NCI-H526 treated with DMSO at 0.1 percent for 48 hours (cell line): ENCODE measurements at regions not wholly inside any gene's neighbourhood (a gene's known extent, or its start where the extent isn't known, plus 50 kb on each side); places are given as distances from the start of the nearest gene placed in this dataset.
"Not testable (repeated sequence)": the region's sequence is repeated elsewhere in the genome, so short reads cannot be mapped to it uniquely, and the experiment has no call there.

Experiments
- DNase-seq: peaks from one replicate; lab custom pipeline; 2025; lab: John Stamatoyannopoulos, UW

DNA sequence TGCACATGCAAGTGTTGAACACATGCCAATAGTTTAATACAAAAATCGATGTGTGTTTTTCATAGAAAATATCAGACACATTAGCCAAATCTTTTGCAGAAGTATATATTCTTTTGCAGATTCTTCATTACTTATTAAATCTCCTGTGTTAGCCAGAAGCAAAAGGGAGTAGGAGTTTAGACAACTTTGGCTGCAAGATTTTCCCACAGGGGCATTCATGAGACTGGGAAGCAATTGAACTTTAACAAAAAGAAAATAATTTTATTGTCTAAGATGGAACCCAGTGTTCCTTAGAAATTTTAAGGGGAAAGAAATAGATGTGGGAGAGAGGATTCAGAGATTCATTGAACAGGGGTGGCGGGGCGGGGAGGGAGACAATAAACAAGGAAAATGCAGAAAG, 1336.0 kb downstream of the GATA3 start:
- DNase-seq: no peak

DNA sequence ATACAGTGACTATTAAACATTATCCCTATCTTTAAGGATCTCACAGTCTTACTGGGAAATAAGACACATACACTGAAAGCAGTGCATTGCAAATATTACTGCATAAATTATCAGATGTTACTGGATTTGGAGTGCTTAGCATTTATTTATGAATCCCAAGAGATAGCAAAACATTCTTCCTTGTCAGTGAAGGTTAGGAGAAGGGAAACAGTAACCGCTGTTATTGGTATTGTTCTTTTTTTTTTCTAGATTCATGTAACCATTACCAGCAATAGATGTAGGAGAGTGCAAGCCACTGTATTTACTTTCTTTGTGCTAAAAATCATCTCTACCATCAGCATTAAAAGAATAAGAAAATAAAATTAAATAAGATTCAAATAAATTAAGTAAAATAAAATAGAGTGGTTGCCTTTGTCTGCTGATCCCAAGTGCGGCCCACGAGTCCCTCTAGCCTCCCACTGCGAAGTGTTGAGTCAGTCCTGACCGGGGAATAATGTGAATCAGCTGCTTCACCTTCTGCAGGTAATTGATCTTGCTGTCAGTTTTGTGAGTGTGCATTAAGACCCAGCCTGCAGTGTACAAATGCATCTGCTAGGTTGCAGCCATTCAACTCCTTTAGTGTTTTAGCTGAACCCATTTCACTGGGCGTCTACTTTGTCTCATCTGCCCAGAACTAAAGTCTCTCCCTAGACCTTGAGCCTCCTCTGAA, 1344.9 kb downstream of the GATA3 start:
- no peak for DNase-seq

DNA sequence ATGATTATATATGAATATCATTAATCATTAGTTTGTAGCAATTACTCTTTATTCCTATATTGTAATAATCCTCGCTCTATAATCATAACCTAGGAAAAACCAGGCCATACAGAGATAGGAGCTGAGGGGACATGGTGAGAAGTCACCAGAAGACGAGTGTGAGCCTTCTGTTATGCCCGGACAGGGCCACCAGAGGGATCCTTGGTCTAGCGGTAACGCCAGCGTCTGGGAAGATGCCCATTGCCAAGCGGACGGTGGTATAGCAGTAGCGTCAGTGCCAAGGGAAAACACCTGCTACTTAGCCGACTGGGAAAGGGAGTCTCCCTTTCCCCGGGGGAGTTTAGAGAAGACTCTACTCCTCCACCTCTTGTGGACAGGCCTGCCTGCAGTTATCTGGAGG, 1347.6 kb downstream of the GATA3 start:
- not testable (repeated sequence) for DNase-seq

DNA sequence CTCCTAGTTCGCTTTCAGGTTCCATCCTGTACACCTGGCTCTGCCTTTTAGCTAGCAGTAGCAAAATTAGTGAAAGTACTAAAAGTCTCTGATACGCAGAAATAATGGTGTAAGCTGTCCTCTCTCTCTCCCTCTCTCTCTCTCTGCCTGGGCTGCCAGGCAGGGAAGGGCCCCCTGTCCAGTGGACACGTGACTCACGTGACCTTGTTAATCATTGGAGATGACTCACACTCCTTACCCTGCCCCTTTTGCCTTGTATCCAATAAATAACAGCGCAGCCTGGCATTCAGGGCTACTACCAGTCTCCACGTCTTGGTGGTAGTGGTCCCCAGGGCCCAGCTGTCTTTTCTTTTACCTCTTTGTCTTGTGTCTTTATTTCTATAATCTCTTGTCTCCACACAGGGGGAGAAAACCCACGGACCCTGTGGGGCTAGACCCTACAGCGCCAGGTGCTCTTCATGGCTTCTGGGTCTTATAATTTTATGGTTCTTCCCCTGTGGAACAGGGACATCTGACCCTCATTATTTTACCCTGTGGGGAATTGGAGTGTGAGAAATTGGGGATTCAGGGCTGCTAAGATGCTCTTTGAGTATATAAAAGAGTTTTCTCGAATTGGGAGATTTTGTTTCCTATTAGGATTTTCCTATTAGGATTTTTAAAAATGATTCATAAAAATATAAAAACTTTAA, 1348.2 kb downstream of the GATA3 start:
- DNase-seq: not testable (repeated sequence)

DNA sequence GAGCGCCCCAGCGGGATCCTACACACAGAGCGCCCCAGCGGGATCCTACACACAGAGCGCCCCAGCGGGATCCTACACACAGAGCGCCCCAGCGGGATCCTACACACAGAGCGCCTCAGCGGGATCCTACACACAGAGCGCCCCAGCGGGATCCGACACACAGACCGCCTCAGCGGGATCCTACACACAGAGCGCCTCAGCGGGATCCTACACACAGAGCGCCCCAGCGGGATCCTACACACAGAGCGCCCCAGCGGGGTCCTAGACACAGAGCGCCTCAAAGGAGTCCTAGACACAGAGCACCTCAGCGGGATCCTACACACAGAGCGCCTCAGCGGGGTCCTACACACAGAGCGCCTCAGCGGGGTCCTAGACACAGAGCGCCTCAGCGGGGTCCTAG, 1352.7 kb downstream of the GATA3 start:
- not testable (repeated sequence) for DNase-seq

DNA sequence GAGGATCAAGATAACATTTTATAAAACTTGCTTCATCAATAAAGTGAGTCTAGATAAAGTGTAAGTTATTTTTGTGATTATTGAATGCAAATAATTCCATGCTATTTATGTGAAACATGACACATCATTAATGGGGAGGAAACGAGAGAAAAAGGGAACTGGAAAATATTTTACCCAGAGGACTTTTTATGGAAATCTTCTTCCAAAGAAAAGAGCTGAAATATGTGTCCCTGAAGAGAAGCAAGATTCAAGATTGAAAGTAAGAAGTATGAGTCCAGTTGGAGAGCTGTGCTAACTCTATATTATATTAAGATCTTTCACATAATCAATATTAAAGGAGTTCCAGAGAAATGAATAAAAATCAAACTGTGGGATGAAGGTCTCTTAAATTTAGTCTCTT, 1361.8 kb downstream of the GATA3 start:
- DNase-seq: no peak

DNA sequence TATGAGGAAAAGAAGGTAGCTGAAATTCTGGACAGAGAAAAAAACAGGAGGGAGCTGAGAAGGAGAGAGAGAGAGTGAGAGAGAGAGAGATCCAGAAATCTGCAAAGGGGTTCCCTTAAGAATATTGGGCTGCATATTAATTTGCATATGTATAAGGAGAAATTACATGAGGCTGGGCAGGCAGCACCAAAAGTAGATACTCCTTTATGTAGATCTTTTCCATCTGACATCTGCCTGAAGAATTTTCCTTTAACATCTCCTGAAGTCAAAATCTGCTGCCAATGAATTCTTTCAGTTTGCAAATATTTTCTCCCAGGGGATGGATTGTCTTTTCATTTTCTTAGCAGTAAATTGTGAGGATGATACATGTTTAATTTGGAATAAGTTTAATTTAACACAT, 1365.3 kb downstream of the GATA3 start:
- no peak for DNase-seq

DNA sequence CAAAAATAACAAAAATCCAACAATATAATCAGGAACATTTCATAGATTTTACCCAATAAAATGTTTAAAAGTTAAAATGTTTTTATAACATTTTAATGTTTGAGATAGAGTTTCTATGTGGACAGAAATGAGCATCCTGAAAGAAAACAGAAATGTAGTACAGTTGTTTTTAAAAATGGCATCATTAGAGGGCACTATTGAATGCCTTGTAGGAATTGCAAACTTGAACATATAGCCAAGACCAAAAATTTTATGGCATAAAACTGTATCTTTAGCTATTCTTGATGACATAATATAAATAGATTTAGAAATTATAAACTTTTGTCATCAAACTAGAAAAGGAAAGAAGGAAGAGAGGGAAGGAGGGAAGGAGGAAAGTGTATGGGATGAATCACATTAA, 1372.7 kb downstream of the GATA3 start:
- DNase-seq: no peak

DNA sequence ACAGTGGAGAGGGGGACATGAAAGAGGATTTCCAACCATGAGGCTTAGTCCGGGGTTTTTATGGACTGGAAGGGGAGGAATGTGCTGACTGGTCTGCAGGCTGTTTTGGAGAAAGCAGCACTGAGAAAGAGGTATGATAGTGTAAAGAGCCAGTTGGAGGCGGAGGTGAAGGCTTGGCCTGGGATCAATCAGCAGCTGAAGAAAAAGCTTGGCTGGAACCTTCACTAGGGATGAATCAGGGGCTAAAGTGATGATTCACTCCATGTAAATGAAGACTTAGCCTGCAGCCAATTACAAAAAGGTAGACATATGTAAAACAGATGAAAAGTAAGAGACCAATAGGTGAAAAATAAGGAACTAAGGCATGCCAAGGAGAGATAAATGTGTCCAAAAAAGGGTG, 1382.6 kb downstream of the GATA3 start:
- DNase-seq: no peak

DNA sequence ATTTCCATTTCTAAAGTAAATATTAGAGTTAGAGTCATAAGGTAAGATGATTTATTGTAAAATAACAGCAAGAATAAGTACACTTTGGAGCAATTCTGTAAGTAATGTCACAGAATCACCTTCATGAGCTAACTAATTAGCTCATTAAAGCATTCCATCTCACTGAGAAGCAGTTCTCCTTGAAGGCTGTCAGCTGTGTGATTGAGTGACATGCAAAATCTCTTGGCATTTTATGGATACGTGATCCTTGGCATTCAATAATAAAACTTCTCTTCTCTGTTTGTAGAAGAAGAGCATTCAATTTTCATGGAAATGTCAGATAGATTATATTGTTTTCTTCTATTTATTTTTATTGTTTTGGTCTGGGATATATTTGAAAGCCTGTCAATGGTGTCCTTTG, 1389.3 kb downstream of the GATA3 start:
- DNase-seq: no peak

DNA sequence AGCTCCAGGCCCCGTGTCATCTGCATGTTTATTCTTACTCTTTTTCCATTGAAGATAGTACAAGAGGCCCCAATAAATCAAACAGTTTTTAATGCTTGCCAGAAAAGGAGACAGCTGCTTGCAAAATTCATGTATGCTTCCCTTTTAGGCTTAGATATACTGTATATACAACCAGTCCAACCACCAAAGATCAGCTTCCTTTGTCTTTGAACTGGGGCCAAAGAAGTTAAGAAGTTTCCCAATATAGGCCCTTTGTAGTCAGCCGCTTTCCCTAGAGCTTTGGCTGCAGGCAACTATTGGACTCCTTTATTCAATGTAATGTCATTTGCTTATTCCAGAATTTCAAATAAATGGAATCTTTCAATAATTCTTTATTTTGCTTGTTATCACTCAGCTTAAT, 1395.0 kb downstream of the GATA3 start:
- no peak for DNase-seq

DNA sequence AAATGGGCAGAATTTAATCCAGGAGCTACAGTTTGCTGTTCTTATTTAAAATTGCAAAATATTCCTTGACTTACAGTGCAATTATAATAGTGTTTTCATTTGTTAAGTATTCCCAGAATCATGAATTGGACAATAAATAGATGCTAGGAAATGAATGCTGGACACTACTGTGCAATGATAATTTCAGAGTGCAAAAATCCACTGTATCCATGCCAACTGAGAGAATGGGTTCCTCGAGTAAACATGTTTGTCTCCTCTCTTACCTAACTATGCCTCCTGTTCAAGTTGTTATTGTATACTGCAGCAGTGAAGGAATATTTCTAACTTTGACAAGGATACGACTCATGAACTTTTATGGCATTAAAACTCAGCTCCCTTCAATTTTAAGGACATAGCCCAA, 1396.3 kb downstream of the GATA3 start:
- DNase-seq: no peak

DNA sequence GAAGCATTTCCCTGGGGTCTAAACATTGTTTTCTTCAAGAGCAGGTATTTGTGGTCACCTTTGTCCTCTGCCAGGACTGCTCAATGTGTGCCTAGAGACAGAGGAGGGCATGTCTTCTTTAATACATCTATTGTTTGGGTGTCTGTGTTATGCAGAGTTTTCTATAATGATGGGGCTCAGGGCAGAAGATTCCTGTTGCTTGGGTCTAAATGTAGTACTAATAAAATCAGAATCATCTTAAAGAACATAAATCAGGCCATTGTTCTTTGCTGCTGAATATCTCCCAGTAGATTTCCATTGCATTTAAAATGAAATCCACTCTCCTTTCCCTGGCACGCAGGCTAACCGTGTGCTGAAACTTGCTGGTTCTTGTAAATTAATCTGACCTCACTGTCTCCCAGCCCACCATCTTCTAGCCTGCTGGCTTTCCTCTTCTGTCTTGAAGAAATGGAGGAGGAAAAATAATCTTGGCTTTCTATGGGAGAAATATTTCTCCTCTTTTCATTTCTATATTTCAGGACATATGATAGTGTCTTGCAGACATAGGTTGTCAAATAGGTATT, 1396.8 kb downstream of the GATA3 start:
- no peak for DNase-seq

DNA sequence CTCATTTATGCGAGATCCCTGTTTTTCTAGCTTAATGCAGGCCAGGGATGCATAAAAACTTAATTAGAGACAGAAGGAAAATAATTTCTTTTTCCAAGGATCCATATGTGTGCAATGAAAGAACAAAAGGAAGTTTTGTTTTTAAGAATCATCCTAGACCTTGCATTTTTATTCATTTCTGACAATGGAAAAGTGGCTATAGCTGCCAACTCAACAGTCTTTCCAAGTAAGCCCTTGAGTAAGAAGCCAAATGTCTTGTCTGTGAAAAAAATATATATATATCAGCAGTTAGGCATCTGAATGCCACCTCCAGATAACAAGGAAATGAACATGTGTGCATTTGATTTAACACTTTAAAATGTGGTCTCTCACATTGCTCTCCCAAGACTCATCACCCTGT, 1397.6 kb downstream of the GATA3 start:
- no peak for DNase-seq

DNA sequence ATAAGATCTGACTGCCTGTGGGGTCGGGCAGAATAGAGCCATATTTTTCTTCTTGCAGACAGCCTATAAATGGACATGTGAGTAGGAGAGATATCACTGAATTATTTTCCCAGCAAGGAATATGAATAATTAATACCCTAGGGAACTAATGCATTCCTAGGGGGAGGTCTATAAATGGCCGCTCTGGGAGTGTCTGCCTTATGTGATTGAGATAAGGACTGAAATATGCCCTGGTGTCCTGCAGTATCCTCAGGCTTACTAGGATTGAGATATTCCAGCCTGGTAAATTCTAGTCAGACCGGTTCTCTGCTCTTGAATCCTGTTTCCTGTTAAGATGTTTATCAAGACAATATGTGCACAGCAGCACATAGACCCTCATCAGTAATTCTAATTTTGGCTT, 1399.4 kb downstream of the GATA3 start:
- DNase-seq: not testable (repeated sequence)

DNA sequence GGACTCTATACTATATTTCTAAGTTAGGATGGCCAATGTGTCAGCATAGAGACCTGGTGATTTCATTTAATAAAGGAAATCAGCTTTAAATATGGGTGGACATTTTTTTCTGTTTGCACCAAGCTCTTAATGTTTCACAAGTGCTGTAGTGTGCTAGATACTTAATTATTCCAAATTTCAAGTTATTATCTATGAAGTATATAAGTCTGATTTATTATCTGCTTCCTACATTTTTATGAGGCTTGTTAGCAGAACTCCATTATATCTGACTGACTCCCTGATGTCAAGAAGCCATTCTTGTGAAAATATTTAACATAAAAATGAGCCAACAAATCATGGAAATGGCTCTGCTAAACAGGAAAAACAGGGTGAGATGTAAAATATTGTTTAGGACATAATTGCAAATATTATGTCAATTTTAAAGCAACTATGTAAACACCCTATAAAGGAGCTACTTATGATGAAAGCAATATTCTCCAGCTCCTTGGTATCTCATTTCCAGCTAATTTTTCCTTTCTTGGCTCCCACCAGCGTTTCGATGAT, 1415.2 kb downstream of the GATA3 start:
- DNase-seq: no peak

DNA sequence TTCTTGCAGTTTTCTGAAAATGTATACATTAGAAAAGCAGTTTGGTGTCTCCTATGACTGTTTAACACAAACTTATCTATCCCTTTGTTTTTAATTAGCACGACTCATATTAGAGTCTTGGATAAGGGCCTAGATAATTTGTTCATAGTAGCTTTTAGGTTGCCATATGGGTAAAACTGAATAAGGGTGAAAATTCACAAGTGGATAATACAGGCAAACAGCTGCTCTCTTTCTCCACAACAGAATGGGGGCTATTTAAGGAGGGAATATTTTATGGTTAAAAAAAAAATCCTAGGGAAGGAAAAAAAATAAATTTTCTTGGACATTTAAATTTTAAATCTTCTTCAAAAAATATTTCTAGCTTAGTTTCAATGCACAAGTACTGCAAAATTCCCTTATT, 1416.1 kb downstream of the GATA3 start:
- no peak for DNase-seq

DNA sequence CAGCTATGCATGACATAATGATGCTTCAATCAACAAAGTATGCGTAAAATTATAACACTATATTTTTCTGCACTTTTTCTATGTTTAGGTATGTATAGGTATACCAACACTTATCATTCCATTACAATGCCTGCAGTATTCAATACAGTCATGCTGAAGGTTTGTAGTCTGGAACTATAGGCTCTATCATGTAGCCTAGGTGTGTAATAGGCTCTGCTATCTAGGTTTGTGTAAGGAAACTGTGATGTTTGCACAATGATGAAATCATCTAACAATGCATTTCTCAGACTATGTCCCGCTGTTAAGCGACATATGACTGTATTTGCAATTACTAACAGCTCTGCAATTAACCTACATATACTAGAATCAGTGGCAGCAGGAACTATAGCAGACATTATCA, 1447.5 kb downstream of the GATA3 start:
- no peak for DNase-seq

DNA sequence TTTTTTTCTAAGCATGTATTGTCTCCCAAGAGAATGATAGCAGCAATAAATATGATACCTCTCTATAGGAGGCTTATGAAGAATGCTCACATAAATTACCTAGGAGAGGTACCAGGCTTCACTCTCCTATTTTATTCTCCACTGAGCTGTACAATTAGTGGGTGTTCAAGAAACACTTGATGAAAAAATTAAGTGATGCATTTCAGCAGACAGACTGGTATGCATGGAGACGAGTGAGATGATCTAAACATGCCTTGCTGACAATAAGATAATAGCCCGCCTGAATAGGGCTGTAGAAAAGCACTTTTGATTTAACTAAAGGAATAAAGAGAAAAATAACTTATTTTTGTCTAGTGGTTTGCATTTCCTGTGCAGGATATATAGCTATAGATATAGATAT, 1449.7 kb downstream of the GATA3 start:
- no peak for DNase-seq

DNA sequence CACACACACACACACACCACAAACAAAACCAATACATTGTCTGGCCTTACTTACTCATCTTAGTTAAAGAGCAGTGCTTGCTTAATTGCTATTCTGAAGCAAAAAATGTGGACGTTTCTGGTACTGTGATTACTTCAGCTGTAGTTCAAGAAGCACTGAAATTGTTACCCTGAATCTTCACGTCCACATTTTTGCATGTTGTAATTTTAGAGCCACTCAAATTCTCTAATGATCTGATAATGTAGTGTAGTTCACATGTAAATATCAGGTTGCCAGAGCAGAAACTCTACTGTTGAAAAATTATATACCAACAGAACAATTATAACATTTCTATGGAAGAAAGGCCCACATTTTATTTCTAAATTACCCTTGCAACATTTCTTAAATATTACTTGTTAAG, 1451.1 kb downstream of the GATA3 start:
- DNase-seq: no peak

DNA sequence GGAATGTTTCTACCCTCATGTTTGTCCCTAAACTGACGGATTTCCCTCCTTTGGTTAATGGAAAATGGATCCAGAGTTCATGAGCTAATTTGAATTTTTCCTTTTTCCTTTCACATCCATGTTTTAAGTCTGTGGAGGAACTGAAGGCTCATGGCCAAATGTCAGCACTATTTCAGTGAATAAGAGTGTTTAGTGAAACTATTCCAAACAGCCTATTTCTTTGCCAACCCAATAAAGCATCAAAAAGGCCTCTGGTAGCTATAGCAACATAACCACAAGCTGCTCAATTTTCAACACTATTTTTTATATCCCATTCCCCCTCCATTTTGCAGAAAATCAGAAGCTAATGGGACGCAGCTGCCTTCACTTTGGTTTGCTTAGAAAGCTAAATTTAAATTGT, 1454.1 kb downstream of the GATA3 start:
- DNase-seq: no peak

DNA sequence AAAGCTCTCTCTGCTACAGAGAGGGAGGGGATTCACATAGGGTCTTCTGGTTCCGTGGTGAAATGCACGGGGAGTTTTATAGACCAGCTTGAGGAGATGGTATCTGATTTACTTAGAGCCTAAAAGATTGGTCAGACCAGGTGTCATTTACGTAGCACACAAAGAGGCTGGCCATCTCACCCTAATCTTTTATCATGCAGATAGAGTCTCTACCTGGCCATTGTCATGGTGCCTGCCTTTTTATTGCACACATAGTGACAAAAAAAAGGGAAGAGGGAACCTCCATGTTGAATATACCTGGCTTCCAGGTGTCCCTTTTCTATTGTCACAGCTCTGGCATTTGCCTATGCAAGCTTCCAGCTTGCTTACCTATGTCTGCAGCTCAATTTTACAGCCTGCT, 1456.1 kb downstream of the GATA3 start:
- DNase-seq: no peak

DNA sequence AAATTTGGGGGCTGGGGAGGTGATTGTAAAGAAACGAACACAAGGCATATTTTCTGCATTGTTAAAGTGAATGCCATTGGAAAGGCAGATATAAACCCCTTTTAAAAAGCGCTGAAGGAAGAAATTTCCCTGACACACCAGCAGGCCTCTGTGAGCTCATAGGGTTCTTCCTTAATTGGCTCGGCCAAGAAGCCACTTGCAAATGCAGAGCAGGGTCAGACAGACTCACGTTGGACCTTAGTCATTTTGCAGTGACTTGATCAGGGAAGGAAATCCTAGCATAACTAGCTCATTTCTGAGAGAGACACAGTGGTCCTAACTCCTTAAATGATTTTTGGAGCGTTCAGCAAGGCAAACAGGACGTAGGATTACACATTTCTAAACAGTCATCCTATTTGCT, 1461.4 kb downstream of the GATA3 start:
- DNase-seq: no peak
